Medulla oblongata (tissue), 1 donor: ENCODE measurements at regions not wholly inside any gene's neighbourhood (a gene's known extent, or its start where the extent isn't known, plus 50 kb on each side); places are given as distances from the start of the nearest gene placed in this dataset.
A peak's percentile ranks its signal among the peaks of the same experiment; 100 is the strongest.

ENCODE experiments used
- DNase-seq: peaks from one replicate; pipeline ENCODE4 v3.0.0-alpha.2; 2015; ENCODE audit errors: extremely low spot score

- no peak for DNase-seq
These were observed 493.9 kb upstream of the TBX3 start for GRCh38 chr12:115177899-115178298.

GRCh38 chr12:115176741-115177400 lies 492.9 kb upstream of the TBX3 start:
- DNase-seq: no peak

DNA sequence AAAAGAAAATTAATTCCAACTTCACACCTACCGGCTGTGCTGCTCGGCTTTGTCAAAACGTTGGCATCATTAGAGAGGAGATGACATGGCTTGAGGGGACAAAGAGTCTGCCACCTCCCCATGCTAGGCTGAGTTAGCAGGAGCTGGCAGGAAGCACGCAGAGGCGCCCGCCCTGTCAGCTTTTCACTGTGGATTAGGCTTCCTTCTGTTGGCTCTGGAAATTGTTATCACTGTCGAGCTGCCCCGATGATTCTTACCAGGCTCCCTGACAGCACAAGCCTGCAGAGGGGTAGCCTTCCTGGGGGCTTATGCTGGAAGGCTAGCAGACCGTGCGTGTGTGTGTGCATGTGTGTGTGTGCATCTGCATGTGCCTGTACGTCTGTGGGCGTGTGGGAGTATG lies 490.9 kb upstream of the TBX3 start:
- no peak for DNase-seq

DNA sequence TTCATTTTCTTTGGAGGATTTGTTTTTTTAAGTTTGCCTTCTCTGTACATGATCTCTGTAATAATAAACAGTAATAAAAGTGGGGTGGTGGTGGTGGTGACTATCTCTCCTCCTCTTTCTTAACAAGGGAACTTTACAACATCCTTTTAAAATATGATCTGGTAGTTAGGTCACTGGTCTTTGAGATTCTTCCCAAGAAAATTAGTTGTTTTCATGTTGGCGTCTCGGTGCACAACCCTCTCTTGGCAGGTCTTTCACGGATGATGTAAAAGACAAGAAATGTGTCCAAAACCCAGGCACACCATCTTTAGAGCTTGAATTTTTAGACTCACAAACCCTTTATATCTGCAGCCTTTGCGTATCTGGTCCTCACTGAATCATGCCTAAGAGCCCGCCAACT lies 488.5 kb upstream of the TBX3 start:
- DNase-seq: no peak

GRCh38 chr12:115169981-115170380 lies 486.0 kb upstream of the TBX3 start:
- no peak for DNase-seq

DNA sequence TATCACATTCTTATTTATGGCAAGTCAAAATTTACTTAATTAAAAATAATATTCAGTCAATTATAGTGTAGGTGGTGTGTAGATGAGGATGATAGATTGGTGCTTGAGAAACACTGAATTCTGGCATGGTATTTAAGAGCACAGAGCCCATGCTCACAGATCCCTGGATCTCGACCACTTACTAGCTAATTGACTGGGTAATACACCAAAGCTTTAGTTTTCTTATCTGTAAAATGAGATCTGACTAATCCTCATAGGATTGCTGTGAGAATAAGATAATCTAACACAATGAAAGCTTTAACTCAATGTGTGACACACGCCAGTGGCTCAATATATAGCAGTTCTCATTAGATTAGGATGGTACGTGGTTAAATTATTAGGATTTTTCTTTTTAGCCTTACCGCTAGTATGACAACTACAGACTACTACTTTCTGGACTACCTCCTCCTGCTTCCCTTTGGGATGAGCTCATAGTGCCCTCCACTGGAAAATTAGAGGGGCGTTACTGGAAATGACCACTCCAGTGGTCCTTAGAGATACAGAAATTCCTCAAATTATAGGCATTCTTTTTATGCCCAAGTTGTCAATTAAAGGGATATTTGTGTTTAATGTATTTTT lies 482.8 kb upstream of the TBX3 start:
- DNase-seq: peak; percentile 20

- no peak for DNase-seq
These were observed 479.7 kb upstream of the TBX3 start for GRCh38 chr12:115163710-115164109.

- DNase-seq: no peak
These were observed 476.5 kb upstream of the TBX3 start for GRCh38 chr12:115160271-115161128.

GRCh38 chr12:115158816-115159215 lies 474.8 kb upstream of the TBX3 start:
- DNase-seq: no peak

- DNase-seq: no peak
These were observed 472.0 kb upstream of the TBX3 start for GRCh38 chr12:115155665-115156645.

- DNase-seq: no peak
These were observed 465.9 kb upstream of the TBX3 start for GRCh38 chr12:115149685-115150378.

GRCh38 chr12:115149279-115149678 lies 465.3 kb upstream of the TBX3 start:
- no peak for DNase-seq

DNA sequence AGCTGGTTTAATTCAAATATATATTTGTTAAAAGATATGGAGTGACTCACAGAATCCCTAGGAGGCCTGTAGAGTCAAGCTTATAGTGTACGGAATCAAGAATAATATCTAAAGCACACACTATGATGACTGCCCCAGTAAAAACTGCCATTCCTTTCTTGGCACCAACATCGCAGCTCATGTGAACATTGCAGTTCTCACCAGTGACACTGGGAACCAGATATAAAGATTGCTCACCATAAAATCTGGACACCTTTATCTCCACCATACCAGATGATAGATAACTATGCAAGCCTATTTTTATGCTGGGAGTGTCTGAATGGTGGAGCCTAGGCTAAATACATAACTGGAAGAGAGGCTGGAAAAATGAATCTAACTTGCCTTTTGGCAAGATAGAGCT lies 463.9 kb upstream of the TBX3 start:
- no peak for DNase-seq

DNA sequence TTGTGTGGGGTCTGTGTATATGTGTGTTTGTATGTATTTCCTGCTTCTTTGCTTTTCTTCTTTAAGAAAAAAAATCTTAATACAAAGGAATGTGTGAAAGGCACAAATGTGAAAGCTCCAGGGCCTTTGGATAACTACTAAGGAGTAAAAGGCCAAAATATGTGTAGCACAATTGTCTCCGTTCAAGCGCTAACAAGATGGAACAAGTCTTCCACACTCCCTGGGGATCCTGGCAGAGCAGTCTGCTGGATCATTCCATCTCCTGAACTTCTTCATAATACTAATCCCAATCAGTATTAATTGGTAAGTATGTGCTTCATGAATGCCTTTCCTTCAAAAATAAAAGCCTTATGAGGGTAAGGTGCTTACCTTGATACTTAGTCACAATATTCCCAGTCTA lies 462.5 kb upstream of the TBX3 start:
- no peak for DNase-seq

GRCh38 chr12:115144425-115144824 lies 460.4 kb upstream of the TBX3 start:
- DNase-seq: no peak

DNA sequence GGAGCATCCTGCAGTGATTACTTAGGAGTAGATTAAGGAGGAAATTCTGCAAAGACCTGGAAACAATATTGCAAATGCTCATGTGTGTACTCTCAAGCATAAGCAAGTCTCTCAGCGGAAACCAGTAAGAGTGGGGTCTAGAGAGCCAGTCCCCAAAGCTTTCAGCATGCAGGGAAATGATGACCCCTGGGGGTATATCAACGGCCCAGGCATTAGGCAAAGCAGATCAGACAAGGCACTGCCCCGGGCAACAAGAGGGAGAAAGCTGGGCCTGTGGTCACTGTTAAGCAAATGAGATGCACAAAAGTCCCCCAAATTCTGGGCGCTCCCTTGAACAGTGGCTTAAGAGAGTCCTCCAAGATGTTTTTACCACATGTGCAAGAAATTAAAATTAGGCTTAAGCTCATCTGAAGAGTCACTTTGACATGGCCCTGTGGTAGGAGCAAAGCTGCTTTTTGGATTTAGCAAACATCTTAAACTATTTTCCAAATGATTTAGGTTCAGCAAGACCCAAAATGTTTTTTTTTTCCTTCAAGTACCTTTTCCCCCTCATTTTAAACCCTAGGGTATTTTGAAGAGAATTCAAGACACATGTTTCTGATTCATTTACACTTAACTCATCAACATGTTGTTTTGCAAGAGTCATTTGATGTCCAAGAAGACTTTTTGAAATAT lies 457.1 kb upstream of the TBX3 start:
- DNase-seq: no peak

- DNase-seq: no peak
These were observed 454.0 kb upstream of the TBX3 start for GRCh38 chr12:115137812-115138521.

GRCh38 chr12:115135800-115136211 lies 451.8 kb upstream of the TBX3 start:
- DNase-seq: peak; percentile 87

DNA sequence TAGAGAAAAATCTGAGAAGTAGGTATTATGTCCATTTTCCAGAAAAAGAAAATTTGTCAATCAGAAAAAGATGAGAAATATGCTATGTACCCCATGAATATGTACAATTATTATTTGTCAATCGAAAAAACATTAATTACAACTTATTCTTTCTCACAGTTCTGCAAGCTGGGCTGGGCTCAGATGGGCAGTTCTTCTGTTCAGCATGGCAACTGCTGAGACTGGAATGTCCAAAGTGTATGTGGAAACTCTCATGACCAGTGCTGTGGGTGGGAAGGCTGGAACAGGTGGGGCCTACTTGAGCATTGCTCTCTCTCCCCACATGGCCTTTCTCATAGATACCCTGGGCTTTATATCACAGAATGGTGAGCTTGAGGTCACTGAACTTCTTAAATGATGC lies 450.3 kb upstream of the TBX3 start:
- DNase-seq: no peak

DNA sequence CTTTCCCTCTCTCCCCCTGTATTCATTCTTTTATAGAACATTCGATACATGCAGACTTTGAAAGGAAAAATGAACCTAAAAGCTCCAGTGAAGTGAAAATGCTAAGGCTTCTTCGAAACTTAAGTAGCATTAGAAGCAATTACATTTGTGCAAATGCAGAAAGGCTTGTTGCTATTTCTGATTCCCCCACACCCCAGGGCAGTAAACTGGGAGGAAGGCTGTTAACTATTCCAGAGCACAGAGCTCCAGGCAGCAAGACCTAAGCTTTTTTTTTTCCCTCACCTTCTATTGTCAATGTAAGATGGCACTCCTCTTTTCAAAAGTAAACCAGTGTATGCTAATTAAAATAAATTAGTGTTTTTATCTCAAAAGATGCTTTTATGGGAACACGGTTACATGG lies 448.9 kb upstream of the TBX3 start:
- no peak for DNase-seq
